Transverse colon (tissue), 4 donors: ENCODE measurements at regions not wholly inside any gene's neighbourhood (a gene's known extent, or its start where the extent isn't known, plus 50 kb on each side); places are given as distances from the start of the nearest gene placed in this dataset.

Experiments
- DNase-seq: peaks from one replicate; pipeline ENCODE4 v3.0.0-alpha.2; 2019
- H3K27ac ChIP-seq, 4 donors: fragments of 200-600 bp; sonication (generic); 2 replicates each; pipeline ENCODE4 v1.5.1; 2016 to 2018; ENCODE audit warnings: inconsistent platforms in 4 of 4
- H3K27me3 ChIP-seq: fragments of 200-600 bp; sonication (generic); 2 replicates; pipeline ENCODE4 v1.5.1; 2017; ENCODE audit warnings: inconsistent platforms
- H3K36me3 ChIP-seq, 4 donors: fragments of 200-600 bp; sonication (generic); 2 replicates each; pipeline ENCODE4 v1.5.1; 2017 to 2019; ENCODE audit warnings: inconsistent platforms in 4 of 4
- H3K4me1 ChIP-seq, 4 donors: fragments of 200-600 bp; sonication (generic); 2 replicates each; pipeline ENCODE4 v1.5.1; 2017 to 2020; ENCODE audit warnings: inconsistent platforms in 4 of 4
- H3K4me3 ChIP-seq, 4 donors: fragments of 200-600 bp; sonication (generic); 1 replicate in 1 of 4; 2 replicates in 3 of 4; pipeline versions ENCODE4 v1.5.1 to v1.6.1; 2017 to 2019; ENCODE audit warnings: inconsistent platforms in 4 of 4
- H3K9me3 ChIP-seq, 2 donors: fragments of 200-600 bp; sonication (generic); 2 replicates each; pipeline ENCODE4 v1.5.1; 2017 to 2019; ENCODE audit warnings: inconsistent platforms in 2 of 2
- CTCF ChIP-seq, 5 experiments: fragments of 200-600 bp in 3 of 5; fragments of 450-650 bp in 2 of 5; sonication (generic) in 3 of 5; IDR thresholded peaks; 1 replicate in 2 of 5; 2 replicates in 3 of 5; pipeline ENCODE4 v1.5.1; 2016 to 2017; ENCODE audit warnings: antibody characterized with exemption in 5 of 5, inconsistent platforms in 3 of 5, mild to moderate bottlenecking in 2 of 5, moderate library complexity in 1 of 5
- EP300 ChIP-seq: sonication (generic); formaldehyde crosslinking; IDR thresholded peaks from one replicate; pipeline ENCODE4 v1.6.1; 2017; ENCODE audit warnings: antibody characterized with exemption, low read depth
- POLR2A ChIP-seq: fragments of 450-650 bp; IDR thresholded peaks from one replicate; pipeline ENCODE4 v1.6.1; 2016; ENCODE audit warnings: antibody characterized with exemption, mild to moderate bottlenecking, moderate library complexity
- POLR2AphosphoS5 ChIP-seq, 3 donors: sonication (generic); formaldehyde crosslinking; IDR thresholded peaks; one replicate each; pipeline ENCODE4 v1.6.1; 2016; ENCODE audit warnings: antibody characterized with exemption in 3 of 3
- WGBS, 2 donors: methylation state at CpG; one replicate each; pipeline ENCODE4 v1.1.5; 2018; ENCODE audit warnings: low coverage in 1 of 2; 5-methylcytosine and 5-hydroxymethylcytosine counted together
- in situ Hi-C, 4 donors: fragments of 200-750 bp; cut with MboI; loops; one replicate each; pipeline versions ENCODE4 v1.15.0 to v1.15.1; 2017; ENCODE audit warnings: low sequenced_read_pairs in 3 of 4, low pct_ligation_motif_present in 1 of 4, low pct_unique_long_range_greater_than_20kb in 1 of 4
- intact Hi-C: fragments of 100-400 bp; cut with DNase I; formaldehyde crosslinking; loops from one replicate; pipeline ENCODE4 v1.15.1; 2023; ENCODE audit warnings: low total_unique reads

GRCh38 chr3:34037260-34037659 lies 238.8 kb downstream of the PDCD6IP start:
- H3K27ac ChIP-seq = no peak overlapping the region
- no peaks in the 10 kb centered on the region for H3K36me3 ChIP-seq
- no peak for TF ChIP-seq POLR2A
- no peak for TF ChIP-seq POLR2AphosphoS5 (IDR thresholded peaks at IDR 0.05)
- no peak for TF ChIP-seq EP300
- no peak for TF ChIP-seq CTCF (IDR thresholded peaks at IDR 0.05)
- H3K4me1 ChIP-seq = no peaks in the 10 kb centered on the region
- DNase-seq = no peak
- in situ Hi-C loops = no loop called here
- WGBS, 2 donors = 77 to 92% methylated on average over 3 to 8 of the region's 8 CpGs
- no peaks in the 10 kb centered on the region for H3K9me3 ChIP-seq
- intact Hi-C loops = no loop called here
- H3K27me3 ChIP-seq = no peaks in the 10 kb centered on the region
- H3K4me3 ChIP-seq = no peak overlapping the region

GRCh38 chr3:34038131-34038530 lies 239.7 kb downstream of the PDCD6IP start:
- no peaks in the 10 kb centered on the region for H3K27me3 ChIP-seq
- 54 to 59% methylated on average over 2 of the region's 2 CpGs for WGBS, 2 donors
- intact Hi-C loops (no loop called here), in situ Hi-C loops (no loop called here)
- no peaks in the 10 kb centered on the region for H3K36me3 ChIP-seq
- H3K4me3 ChIP-seq = no peak overlapping the region
- no peaks in the 10 kb centered on the region for H3K4me1 ChIP-seq
- no peak for DNase-seq
- H3K27ac ChIP-seq = no peak overlapping the region
- TF ChIP-seq CTCF (IDR thresholded peaks at IDR 0.05) = no peak
- no peak for TF ChIP-seq EP300
- TF ChIP-seq POLR2AphosphoS5 (IDR thresholded peaks at IDR 0.05) = no peak
- no peaks in the 10 kb centered on the region for H3K9me3 ChIP-seq

- H3K36me3 ChIP-seq = no peaks in the 10 kb centered on the region
- H3K27me3 ChIP-seq = no peaks in the 10 kb centered on the region
- H3K27ac ChIP-seq = no peak overlapping the region
- H3K9me3 ChIP-seq = no peaks in the 10 kb centered on the region
- intact Hi-C loops = no loop called here
- TF ChIP-seq POLR2A (no peak), POLR2AphosphoS5 (IDR thresholded peaks at IDR 0.05) (no peak), CTCF (IDR thresholded peaks at IDR 0.05) (no peak), EP300 (no peak)
- in situ Hi-C loops = no loop called here
- H3K4me3 ChIP-seq = no peak overlapping the region
- no peaks in the 10 kb centered on the region for H3K4me1 ChIP-seq
- no peak for DNase-seq
- 34 to 50% methylated on average over 1 of the region's 1 CpG for WGBS, 2 donors
These were observed 247.7 kb downstream of the PDCD6IP start for GRCh38 chr3:34046154-34046553.

- Histone ChIP-seq H3K36me3 (no peaks in the 10 kb centered on the region), H3K27me3 (no peaks in the 10 kb centered on the region), H3K4me1 (no peaks in the 10 kb centered on the region), H3K27ac (no peak overlapping the region), H3K4me3 (no peak overlapping the region), H3K9me3 (no peaks in the 10 kb centered on the region)
- TF ChIP-seq EP300 (no peak), CTCF (IDR thresholded peaks at IDR 0.05) (no peak), POLR2A (no peak), POLR2AphosphoS5 (IDR thresholded peaks at IDR 0.05) (no peak)
- intact Hi-C loops = no loop called here
- in situ Hi-C loops = no loop called here
- DNase-seq = no peak
- 60 to 73% methylated on average over 3 of the region's 3 CpGs for whole genome bisulfite sequencing, 2 donors
These were observed 255.2 kb downstream of the PDCD6IP start for GRCh38 chr3:34053626-34054025.
